H9 (cell line): ENCODE measurements at regions not wholly inside any gene's neighbourhood (a gene's known extent, or its start where the extent isn't known, plus 50 kb on each side); places are given as distances from the start of the nearest gene placed in this dataset.

Experiments
- DNase-seq: peaks from one replicate; pipeline ENCODE4 v3.0.0-alpha.2; 2017
- H2AFZ ChIP-seq: one replicate; pipeline ENCODE4 v1.6.1; 2013; ENCODE audit warnings: mild to moderate bottlenecking, low read length, control low read depth, moderate library complexity
- H2AK5ac ChIP-seq: 2 replicates; pipeline ENCODE4 v1.6.1; 2013; ENCODE audit warnings: low read length, control low read depth, mixed read lengths; ENCODE audit not compliant: insufficient read length
- H2BK120ac ChIP-seq: one replicate; pipeline ENCODE4 v1.6.1; 2013; ENCODE audit warnings: low read depth, mild to moderate bottlenecking, low read length, control low read depth, inconsistent platforms; ENCODE audit not compliant: poor library complexity, severe bottlenecking
- H2BK12ac ChIP-seq: 2 replicates; pipeline ENCODE4 v1.6.1; 2013; ENCODE audit warnings: low read length, control low read depth, mixed read lengths, low read depth; ENCODE audit not compliant: insufficient read length
- H2BK15ac ChIP-seq: 2 replicates; pipeline ENCODE4 v1.6.1; 2013; ENCODE audit warnings: low read depth, low read length, control low read depth
- H2BK20ac ChIP-seq: one replicate; pipeline ENCODE4 v1.6.1; 2013; ENCODE audit warnings: low read depth, mild to moderate bottlenecking, low read length, control low read depth, inconsistent platforms; ENCODE audit not compliant: poor library complexity, severe bottlenecking
- H2BK5ac ChIP-seq: 2 replicates; pipeline ENCODE4 v1.6.1; 2013; ENCODE audit warnings: low read length, control low read depth, mixed read lengths; ENCODE audit not compliant: insufficient read length
- H3K14ac ChIP-seq: 2 replicates; pipeline ENCODE4 v1.6.1; 2013; ENCODE audit warnings: low read length, control low read depth; ENCODE audit not compliant: insufficient read depth
- H3K18ac ChIP-seq: 2 replicates; pipeline ENCODE4 v1.6.1; 2013; ENCODE audit warnings: low read depth, mild to moderate bottlenecking, mixed read lengths, low read length, control low read depth; ENCODE audit not compliant: insufficient read length
- H3K23ac ChIP-seq: 2 replicates; pipeline ENCODE4 v1.6.1; 2013; ENCODE audit warnings: low read length, control low read depth, mixed read lengths, low read depth; ENCODE audit not compliant: insufficient read length
- H3K23me2 ChIP-seq: 2 replicates; pipeline ENCODE4 v1.6.1; 2013; ENCODE audit warnings: low read depth, mild to moderate bottlenecking, mixed read lengths, low read length, control low read depth; ENCODE audit not compliant: insufficient read length, poor library complexity, severe bottlenecking
- H3K27ac ChIP-seq: 2 replicates; pipeline ENCODE4 v1.5.1; 2013; ENCODE audit warnings: low read length, control low read depth, mixed read lengths, low read depth; ENCODE audit not compliant: insufficient read length
- H3K27me3 ChIP-seq: 2 replicates; pipeline ENCODE4 v1.6.1; 2013; ENCODE audit warnings: low read length, control low read depth, inconsistent platforms; ENCODE audit not compliant: insufficient read depth
- H3K4ac ChIP-seq: 2 replicates; pipeline ENCODE4 v1.6.1; 2013; ENCODE audit warnings: low read depth, mild to moderate bottlenecking, control low read depth, inconsistent platforms, low read length, moderate library complexity
- H3K4me1 ChIP-seq: 2 replicates; pipeline ENCODE4 v1.6.1; 2013; ENCODE audit warnings: low read length, control low read depth, inconsistent platforms; ENCODE audit not compliant: insufficient read depth
- H3K4me2 ChIP-seq: 2 replicates; pipeline ENCODE4 v1.6.1; 2013; ENCODE audit warnings: low read length, control low read depth, mixed read lengths; ENCODE audit not compliant: insufficient read length, insufficient read depth
- H3K56ac ChIP-seq: 2 replicates; pipeline ENCODE4 v1.6.1; 2013; ENCODE audit warnings: low read depth, mild to moderate bottlenecking, mixed read lengths, low read length, control low read depth; ENCODE audit not compliant: insufficient read length
- H3K79me1 ChIP-seq: 2 replicates; pipeline ENCODE4 v1.6.1; 2013; ENCODE audit warnings: low read depth, mild to moderate bottlenecking, moderate library complexity, low read length, control low read depth, inconsistent platforms; ENCODE audit not compliant: insufficient read depth, poor library complexity, severe bottlenecking
- H3K79me2 ChIP-seq: 2 replicates; pipeline ENCODE4 v1.6.1; 2013; ENCODE audit warnings: low read length, control low read depth, inconsistent platforms; ENCODE audit not compliant: insufficient read depth
- H3K9ac ChIP-seq: 2 replicates; pipeline ENCODE4 v1.6.1; 2013; ENCODE audit warnings: low read length, control low read depth, mixed read lengths; ENCODE audit not compliant: insufficient read length; ENCODE audit errors: extremely low read depth
- H3K9me3 ChIP-seq: one replicate; pipeline ENCODE4 v1.6.1; 2013; ENCODE audit warnings: low read depth, low read length, inconsistent platforms; ENCODE audit not compliant: control insufficient read depth
- H3T11ph ChIP-seq: one replicate; pipeline ENCODE4 v1.6.1; 2013; ENCODE audit warnings: mild to moderate bottlenecking, low read length, control low read depth, inconsistent platforms
- H4K20me1 ChIP-seq: one replicate; pipeline ENCODE4 v1.6.1; 2013; ENCODE audit not compliant: control insufficient read depth, insufficient read length, insufficient read depth
- H4K5ac ChIP-seq: 2 replicates; pipeline ENCODE4 v1.6.1; 2013; ENCODE audit warnings: low read depth, mild to moderate bottlenecking, mixed read lengths, low read length, control low read depth; ENCODE audit not compliant: insufficient read length
- H4K8ac ChIP-seq: replicated peaks from 2 replicates; pipeline ENCODE4 v1.6.1; 2013; ENCODE audit warnings: low read length, control low read depth, mixed read lengths, low read depth; ENCODE audit not compliant: insufficient read length
- H4K91ac ChIP-seq: 2 replicates; pipeline ENCODE4 v1.6.1; 2013; ENCODE audit warnings: low read depth, mild to moderate bottlenecking, moderate library complexity, mixed read lengths, low read length, control low read depth; ENCODE audit not compliant: insufficient read length
- H3K27ac Mint-ChIP-seq, 3 experiments: 2 replicates in 2 of 3; 3 replicates in 1 of 3; pipeline ENCODE4 v1.8.0; 2020 to 2021; ENCODE audit warnings: mixed read lengths in 3 of 3, mild to moderate bottlenecking in 1 of 3, moderate library complexity in 1 of 3
- H3K27me3 Mint-ChIP-seq: 2 replicates; pipeline ENCODE4 v1.8.0; 2021; ENCODE audit warnings: low read depth, mild to moderate bottlenecking, moderate library complexity, mixed read lengths
- H3K36me3 Mint-ChIP-seq, 3 experiments: 2 replicates in 2 of 3; 3 replicates in 1 of 3; pipeline ENCODE4 v1.8.0; 2020 to 2021; ENCODE audit warnings: low read depth in 3 of 3, mixed read lengths in 3 of 3; ENCODE audit not compliant: insufficient read depth in 1 of 3
- H3K4me1 Mint-ChIP-seq, 2 experiments: 2 replicates each; pipeline ENCODE4 v1.8.0; 2020; ENCODE audit warnings: mixed read lengths in 2 of 2
- H3K4me3 Mint-ChIP-seq, 2 experiments: 2 replicates in 1 of 2; 3 replicates in 1 of 2; pipeline ENCODE4 v1.8.0; 2020 to 2021; ENCODE audit warnings: mild to moderate bottlenecking in 2 of 2, mixed read lengths in 2 of 2, moderate library complexity in 1 of 2
- H3K9me3 Mint-ChIP-seq, 2 experiments: 2 replicates in 1 of 2; 3 replicates in 1 of 2; pipeline ENCODE4 v1.8.0; 2020; ENCODE audit warnings: mild to moderate bottlenecking in 2 of 2, mixed read lengths in 2 of 2, moderate library complexity in 1 of 2
- CTCF ChIP-seq: fragments of 200-600 bp; sonication (generic); conservative IDR thresholded peaks from 3 replicates; pipeline ENCODE4 v1.8.0; 2021; ENCODE audit warnings: antibody characterized with exemption, mild to moderate bottlenecking
- WGBS: extraction: QIAGEN DNeasy Blood & Tissue Kit; methylation state at CpG from one replicate; pipeline ENCODE4 v1.1.7; 2013; ENCODE audit warnings: missing lambda C conversion rate, low lambda C conversion rate, mixed read lengths; ENCODE audit not compliant: insufficient read length; ENCODE audit errors: extremely low coverage; 5-methylcytosine and 5-hydroxymethylcytosine counted together

GRCh38 chr2:82998781-82999180 is 1460.3 kb downstream of the SUCLG1 start:
- H4K5ac ChIP-seq = no peak overlapping the region
- Mint-ChIP-seq H3K27ac (no peak overlapping the region), H3K4me1 (peaks cover under 1 to 4% of the 10 kb centered on the region in 2 experiments; a peak in 3 of 4 replicates), H3K9me3 (no peaks in the 10 kb centered on the region), H3K36me3 (no peaks in the 10 kb centered on the region), H3K4me3 (no peak overlapping the region), H3K27me3 (no peaks in the 10 kb centered on the region)
- no peak overlapping the region for H2BK120ac ChIP-seq
- no peak for TF ChIP-seq CTCF
- H4K8ac ChIP-seq = no peak overlapping the region
- H3K23ac ChIP-seq = no peak overlapping the region
- no CpG with 5 or more reads among the region's 2 CpGs for WGBS
- no peaks in the 10 kb centered on the region for H3K79me1 ChIP-seq
- no peak overlapping the region for H2BK15ac ChIP-seq
- no peak overlapping the region for H2BK20ac ChIP-seq
- H4K20me1 ChIP-seq = no peaks in the 10 kb centered on the region
- H2AK5ac ChIP-seq = no peak overlapping the region
- no peak overlapping the region for H3K27ac ChIP-seq
- no peak overlapping the region for H3T11ph ChIP-seq
- no peak overlapping the region for H3K9ac ChIP-seq
- no peak overlapping the region for H2BK5ac ChIP-seq
- H3K4me2 ChIP-seq = no peak overlapping the region
- H3K18ac ChIP-seq = no peak overlapping the region
- H3K56ac ChIP-seq = no peak overlapping the region
- no peaks in the 10 kb centered on the region for H3K27me3 ChIP-seq
- H3K79me2 ChIP-seq = no peaks in the 10 kb centered on the region
- no peak for DNase-seq
- H3K4ac ChIP-seq = no peak overlapping the region
- no peak overlapping the region for H4K91ac ChIP-seq
- H3K23me2 ChIP-seq = no peaks in the 10 kb centered on the region
- H2AFZ ChIP-seq = no peak overlapping the region
- no peak overlapping the region for H2BK12ac ChIP-seq
- H3K4me1 ChIP-seq = no peaks in the 10 kb centered on the region
- H3K9me3 ChIP-seq = no peaks in the 10 kb centered on the region
- no peak overlapping the region for H3K14ac ChIP-seq
